ENCODE measurements at regions not wholly inside any gene's neighbourhood (a gene's known extent, or its start where the extent isn't known, plus 50 kb on each side); places are given as distances from the start of the nearest gene placed in this dataset.

DNA sequence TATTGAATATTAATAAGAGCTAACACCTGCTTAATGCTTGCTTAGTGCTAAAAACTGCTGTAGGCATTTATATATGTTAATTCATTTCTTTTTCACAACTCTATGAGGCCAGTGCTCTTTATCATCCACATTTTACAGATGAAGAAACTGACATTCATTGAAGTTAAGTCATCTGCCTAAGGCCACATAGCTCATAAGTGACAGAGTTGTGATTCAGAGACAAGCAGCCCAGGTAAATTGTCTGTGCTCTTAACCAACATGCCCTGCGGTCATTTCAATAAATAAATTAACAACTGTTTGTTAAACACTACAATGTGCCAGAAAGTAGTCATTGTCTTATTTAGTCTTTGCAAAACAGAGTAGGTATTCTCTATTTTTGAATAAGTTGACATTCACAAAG is 1354.4 kb upstream of the C9orf72 start:
- no peak overlapping the region for H3K27ac ChIP-seq (ENCODE audit: extremely low read depth, low read depth, low read length)
- POLR2A ChIA-PET: no interaction called here
- WGBS (ENCODE audit: insufficient coverage, low coverage, missing lambda C conversion rate): no CpG with 5 or more reads among the region's 1 CpG
- no peak overlapping the region for H3K4me3 ChIP-seq
- CTCF ChIA-PET (ENCODE audit: low intra/inter-chr PET ratio): no interaction called here
- H3K9ac ChIP-seq (ENCODE audit: insufficient read depth in 1 of 2, low read depth in 2 of 2, low read length in 2 of 2): no peak overlapping the region
- in situ Hi-C loops (cut with MboI) (no loop called here), intact Hi-C loops (cut with micrococcal nuclease) (no loop called here)
- ATAC-seq (no peak), DNase-seq (ENCODE audit: extremely low read depth in 1 of 4, low spot score in 3 of 4) (no peak), FAIRE-seq (no peak)
- no peaks in the 10 kb centered on the region for H3K27me3 ChIP-seq (ENCODE audit: control insufficient read depth in 2 of 2, insufficient read depth in 2 of 2, low read length in 2 of 2)
- no peaks in the 10 kb centered on the region for H3K79me2 ChIP-seq (ENCODE audit: control insufficient read depth, insufficient read depth, low read length)
- H3K4me2 ChIP-seq (ENCODE audit: insufficient read depth, low read length): no peak overlapping the region
- no peaks in the 10 kb centered on the region for H3K9me3 ChIP-seq (replicated peaks; ENCODE audit: control insufficient read depth, insufficient read depth, low read depth, low read length)
- H3K4me1 ChIP-seq (replicated peaks in 1 of 2; ENCODE audit: control insufficient read depth in 2 of 2, insufficient read depth in 2 of 2, low read length in 2 of 2): no peaks in the 10 kb centered on the region
- H2AFZ ChIP-seq (ENCODE audit: low read depth, low read length): no peak overlapping the region
- no peaks in the 10 kb centered on the region for H3K9me1 ChIP-seq (ENCODE audit: control insufficient read depth, insufficient read depth, low read length)
- no peaks in the 10 kb centered on the region for H4K20me1 ChIP-seq (replicated peaks; ENCODE audit: control insufficient read depth, insufficient read depth, low read length)
- no peaks in the 10 kb centered on the region for H3K36me3 ChIP-seq (ENCODE audit: control insufficient read depth, insufficient read depth, low read length)
- TF ChIP-seq ILF3 (IDR thresholded peaks at IDR 0.05; ENCODE audit: borderline replicate concordance) (no peak), FOXA1 (IDR thresholded peaks at IDR 0.05; ENCODE audit: borderline replicate concordance) (no peak), SMARCB1 (IDR thresholded peaks at IDR 0.05; ENCODE audit: insufficient read length, low read depth) (no peak), KAT8 (IDR thresholded peaks at IDR 0.05; ENCODE audit: low read depth) (no peak), KHSRP (IDR thresholded peaks at IDR 0.05) (no peak), MCM7 (IDR thresholded peaks at IDR 0.05) (no peak), LEF1 (IDR thresholded peaks at IDR 0.05) (no peak), NFYB (IDR thresholded peaks at IDR 0.05; ENCODE audit: extremely low read depth, insufficient read length) (no peak), TCF7 (IDR thresholded peaks at IDR 0.05; ENCODE audit: borderline replicate concordance) (no peak), RNF2 (IDR thresholded peaks at IDR 0.05) (no peak), HDAC8 (tag; IDR thresholded peaks at IDR 0.05) (no peak), ZNF253 (CRISPR knock-in tag; conservative IDR thresholded peaks at IDR 0.05) (no peak), ZC3H11A (IDR thresholded peaks at IDR 0.05; ENCODE audit: low read depth, low read length) (no peak)
- TF ChIP-seq, protein P1, sequence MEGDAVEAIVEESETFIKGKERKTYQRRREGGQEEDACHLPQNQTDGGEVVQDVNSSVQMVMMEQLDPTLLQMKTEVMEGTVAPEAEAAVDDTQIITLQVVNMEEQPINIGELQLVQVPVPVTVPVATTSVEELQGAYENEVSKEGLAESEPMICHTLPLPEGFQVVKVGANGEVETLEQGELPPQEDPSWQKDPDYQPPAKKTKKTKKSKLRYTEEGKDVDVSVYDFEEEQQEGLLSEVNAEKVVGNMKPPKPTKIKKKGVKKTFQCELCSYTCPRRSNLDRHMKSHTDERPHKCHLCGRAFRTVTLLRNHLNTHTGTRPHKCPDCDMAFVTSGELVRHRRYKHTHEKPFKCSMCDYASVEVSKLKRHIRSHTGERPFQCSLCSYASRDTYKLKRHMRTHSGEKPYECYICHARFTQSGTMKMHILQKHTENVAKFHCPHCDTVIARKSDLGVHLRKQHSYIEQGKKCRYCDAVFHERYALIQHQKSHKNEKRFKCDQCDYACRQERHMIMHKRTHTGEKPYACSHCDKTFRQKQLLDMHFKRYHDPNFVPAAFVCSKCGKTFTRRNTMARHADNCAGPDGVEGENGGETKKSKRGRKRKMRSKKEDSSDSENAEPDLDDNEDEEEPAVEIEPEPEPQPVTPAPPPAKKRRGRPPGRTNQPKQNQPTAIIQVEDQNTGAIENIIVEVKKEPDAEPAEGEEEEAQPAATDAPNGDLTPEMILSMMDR (IDR thresholded peaks at IDR 0.05 in 2 of 3, conservative IDR thresholded peaks at IDR 0.05 in 1 of 3; ENCODE audit: insufficient read depth in 2 of 3, low read depth in 1 of 3, low read length in 3 of 3): no peak
- TF ChIP-seq, protein P2, sequence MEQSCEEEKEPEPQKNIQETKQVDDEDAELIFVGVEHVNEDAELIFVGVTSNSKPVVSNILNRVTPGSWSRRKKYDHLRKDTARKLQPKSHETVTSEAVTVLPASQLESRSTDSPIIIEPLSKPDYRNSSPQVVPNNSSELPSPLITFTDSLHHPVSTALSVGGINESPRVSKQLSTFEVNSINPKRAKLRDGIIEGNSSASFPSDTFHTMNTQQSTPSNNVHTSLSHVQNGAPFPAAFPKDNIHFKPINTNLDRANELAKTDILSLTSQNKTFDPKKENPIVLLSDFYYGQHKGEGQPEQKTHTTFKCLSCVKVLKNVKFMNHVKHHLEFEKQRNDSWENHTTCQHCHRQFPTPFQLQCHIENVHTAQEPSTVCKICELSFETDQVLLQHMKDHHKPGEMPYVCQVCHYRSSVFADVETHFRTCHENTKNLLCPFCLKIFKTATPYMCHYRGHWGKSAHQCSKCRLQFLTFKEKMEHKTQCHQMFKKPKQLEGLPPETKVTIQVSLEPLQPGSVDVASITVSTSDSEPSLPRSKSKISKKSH (CRISPR knock-in tag; IDR thresholded peaks at IDR 0.05): no peak
- TF ChIP-seq, protein P3, sequence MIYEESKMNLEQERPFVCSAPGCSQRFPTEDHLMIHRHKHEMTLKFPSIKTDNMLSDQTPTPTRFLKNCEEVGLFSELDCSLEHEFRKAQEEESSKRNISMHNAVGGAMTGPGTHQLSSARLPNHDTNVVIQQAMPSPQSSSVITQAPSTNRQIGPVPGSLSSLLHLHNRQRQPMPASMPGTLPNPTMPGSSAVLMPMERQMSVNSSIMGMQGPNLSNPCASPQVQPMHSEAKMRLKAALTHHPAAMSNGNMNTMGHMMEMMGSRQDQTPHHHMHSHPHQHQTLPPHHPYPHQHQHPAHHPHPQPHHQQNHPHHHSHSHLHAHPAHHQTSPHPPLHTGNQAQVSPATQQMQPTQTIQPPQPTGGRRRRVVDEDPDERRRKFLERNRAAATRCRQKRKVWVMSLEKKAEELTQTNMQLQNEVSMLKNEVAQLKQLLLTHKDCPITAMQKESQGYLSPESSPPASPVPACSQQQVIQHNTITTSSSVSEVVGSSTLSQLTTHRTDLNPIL (CRISPR knock-in tag; IDR thresholded peaks at IDR 0.05): no peak
- no TSS peak for BruUV-seq (replicated peaks)

Data from K562 (cell line).